NCI-H82 (cell line): ENCODE measurements at regions not wholly inside any gene's neighbourhood (a gene's known extent, or its start where the extent isn't known, plus 50 kb on each side); places are given as distances from the start of the nearest gene placed in this dataset.
"Not testable (repeated sequence)": the region's sequence is repeated elsewhere in the genome, so short reads cannot be mapped to it uniquely, and the experiment has no call there.

Experiments used
- DNase-seq: peaks from one replicate; lab custom pipeline; 2025; lab: John Stamatoyannopoulos, UW

DNA sequence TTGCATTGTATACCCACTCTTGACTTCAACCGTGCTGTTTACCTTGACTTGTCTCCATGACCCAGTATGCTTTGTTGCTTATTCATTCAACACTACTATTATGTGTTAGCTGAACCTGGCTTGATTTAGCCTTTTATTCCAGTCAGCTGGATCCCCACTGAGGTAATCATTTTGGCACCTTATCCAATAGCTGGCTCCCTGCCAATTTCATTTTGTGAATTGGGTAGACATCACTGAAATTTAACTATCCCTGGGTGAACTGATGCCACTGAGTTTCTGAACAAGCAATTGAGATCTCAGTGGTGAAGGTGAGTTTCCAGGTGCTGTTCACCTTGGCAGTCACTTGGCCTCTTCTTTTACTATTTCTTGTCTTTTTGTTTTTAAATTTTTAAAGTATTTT, 584.3 kb downstream of the ADCYAP1 start:
- DNase-seq: no peak

GRCh38 chr18:1495387-1495786, 590.7 kb downstream of the ADCYAP1 start:
- no peak for DNase-seq

GRCh38 chr18:1496096-1496495, 591.4 kb downstream of the ADCYAP1 start:
- no peak for DNase-seq

DNA sequence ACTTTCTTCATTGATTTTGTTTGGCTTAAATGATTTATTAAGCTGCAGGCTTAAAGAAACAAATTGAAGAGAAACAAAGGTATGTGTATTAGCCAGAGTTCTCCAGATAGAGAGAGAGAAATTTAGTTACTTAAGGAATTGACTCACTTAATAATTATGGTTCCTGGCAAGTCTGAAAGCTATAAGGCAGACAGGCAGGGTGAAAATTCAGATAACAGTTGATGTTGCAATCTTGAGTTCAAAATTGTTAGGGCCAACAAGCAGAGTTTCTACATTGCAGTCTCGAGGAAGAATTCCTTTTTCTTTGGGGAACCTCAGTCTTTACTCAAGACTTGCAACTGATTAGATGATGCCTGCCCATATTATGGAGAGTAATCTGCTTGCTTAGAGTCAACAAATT, 593.5 kb downstream of the ADCYAP1 start:
- no peak for DNase-seq

GRCh38 chr18:1499265-1499664, 594.6 kb downstream of the ADCYAP1 start:
- DNase-seq: peak; percentile 29

GRCh38 chr18:1503847-1504246, 599.2 kb downstream of the ADCYAP1 start:
- DNase-seq: no peak

- no peak for DNase-seq
These were observed 601.2 kb downstream of the ADCYAP1 start for GRCh38 chr18:1505856-1506255.

DNA sequence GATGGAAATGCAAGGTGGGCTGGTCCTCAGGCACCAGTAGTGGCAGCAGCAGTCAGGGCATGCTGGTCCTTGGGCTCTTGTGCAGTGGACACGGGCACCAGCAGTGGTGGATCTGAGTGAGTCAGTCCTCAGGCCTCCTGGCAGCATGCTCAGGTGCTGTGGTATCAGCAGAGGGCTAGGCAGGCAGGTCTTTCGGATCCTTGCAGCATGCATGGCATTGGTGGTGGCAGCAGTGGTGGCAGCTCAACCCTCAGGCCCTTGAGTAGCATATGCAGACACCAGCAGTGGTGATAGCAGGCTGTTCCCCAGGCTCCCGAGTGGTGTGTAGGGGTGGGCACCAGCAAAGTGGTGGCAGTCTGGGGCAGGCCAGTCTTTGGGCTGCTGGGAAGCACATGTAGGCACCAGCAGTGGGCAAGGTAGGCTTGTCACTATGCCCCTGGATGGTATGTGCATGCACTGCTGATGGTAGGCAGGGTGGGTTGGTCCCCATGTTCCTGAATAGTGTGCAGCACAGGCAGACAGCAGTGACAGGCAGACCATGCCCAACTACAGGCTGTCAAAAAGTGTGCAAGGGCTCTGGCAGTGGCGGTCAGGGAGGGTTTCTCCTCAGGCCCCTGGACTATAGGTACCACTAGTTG, 606.0 kb downstream of the ADCYAP1 start:
- no peak for DNase-seq

DNA sequence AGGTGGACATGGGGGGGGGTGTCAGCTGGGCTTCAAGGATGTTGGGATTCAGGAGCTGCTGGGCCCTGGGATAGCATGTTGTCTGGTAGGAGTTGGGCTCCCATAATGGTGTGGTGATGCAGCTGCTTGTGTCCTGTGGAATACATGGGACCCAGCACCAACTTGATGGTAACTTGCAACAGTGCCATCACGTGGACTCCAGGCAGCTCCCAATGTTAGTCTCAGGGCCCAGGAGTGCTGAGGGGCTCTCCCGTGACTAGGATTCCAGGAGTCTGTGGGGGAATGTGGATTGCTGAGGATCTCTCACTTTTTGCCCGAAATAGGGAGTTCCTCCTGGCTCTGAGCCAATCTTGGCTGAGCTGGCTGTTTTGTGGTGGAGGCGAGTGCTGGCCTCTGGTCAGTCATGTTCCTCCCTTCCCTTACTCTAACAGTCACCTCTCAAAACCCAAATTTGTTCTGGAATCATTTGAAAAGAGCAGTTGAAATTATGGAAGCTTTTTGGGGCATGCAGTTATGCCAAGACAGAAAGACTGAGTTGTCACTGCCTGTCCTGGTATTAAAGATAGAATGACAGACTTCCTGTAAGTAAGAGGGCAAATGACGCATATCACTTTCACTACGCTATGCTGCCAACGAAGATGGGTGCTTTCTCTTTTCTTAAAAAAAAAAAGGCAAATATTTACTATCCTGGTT, 607.1 kb downstream of the ADCYAP1 start:
- DNase-seq: no peak

DNA sequence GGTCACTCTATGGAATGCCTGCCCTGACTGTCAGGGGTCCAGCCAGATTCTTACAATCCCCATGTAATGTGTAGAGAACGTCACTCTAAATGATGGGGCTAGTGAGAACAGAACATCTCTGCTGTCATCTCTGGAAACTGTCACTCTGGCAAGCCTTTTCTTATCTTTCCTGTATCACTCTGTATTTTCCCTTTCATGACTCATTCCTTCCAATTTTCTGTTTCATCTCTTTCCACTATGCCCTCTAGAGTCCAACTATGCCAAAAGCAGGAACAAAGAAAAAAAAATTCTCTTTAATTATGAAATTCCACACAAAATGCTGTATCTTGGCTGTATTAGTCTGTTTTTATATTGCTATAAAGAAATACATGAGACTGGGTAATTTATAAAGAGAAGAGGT, 608.8 kb downstream of the ADCYAP1 start:
- DNase-seq: no peak

GRCh38 chr18:1521588-1522248, 617.0 kb downstream of the ADCYAP1 start:
- DNase-seq: not testable (repeated sequence)

GRCh38 chr18:1522249-1522615, 617.6 kb downstream of the ADCYAP1 start:
- no peak for DNase-seq

DNA sequence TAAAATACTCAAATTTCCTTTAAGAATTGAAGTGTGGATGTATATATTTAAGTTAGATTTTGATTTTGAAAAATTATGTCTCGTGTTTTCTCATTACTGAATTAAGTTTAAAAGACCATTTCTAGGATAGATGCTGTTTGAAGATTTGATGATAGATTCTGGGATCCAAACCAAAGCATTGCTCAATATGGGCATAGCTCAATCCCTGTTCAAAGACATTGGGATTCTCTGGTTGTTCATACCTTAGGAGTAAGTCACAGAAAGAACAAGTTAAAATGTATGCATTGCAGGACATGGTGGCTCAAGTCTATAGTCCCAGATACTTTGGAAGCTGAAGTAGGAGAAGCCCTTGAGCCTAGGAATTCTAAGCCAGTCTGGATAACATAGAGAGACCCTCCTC, 622.3 kb downstream of the ADCYAP1 start:
- no peak for DNase-seq

DNA sequence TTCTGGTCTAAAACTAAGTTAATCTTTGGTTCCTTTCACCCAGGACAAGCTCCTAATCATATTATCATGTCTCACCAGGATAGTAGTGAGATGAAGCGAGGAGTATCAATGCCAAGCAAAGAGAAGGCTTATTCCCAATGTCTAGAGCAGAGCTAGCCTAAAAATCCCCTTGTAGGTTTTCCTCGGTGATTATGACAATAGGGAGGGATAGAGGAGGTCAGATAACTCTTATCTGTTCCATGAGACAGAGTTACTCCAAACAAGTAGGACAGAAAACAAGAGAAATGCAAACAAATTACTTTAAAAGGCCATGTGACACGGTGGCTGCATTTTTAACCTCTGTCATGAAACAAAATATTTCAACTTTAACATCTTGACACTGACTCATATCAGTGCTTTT, 623.1 kb downstream of the ADCYAP1 start:
- DNase-seq: no peak

- no peak for DNase-seq
These were observed 623.8 kb downstream of the ADCYAP1 start for GRCh38 chr18:1528447-1528846.

GRCh38 chr18:1528964-1529509, 624.4 kb downstream of the ADCYAP1 start:
- DNase-seq: no peak

DNA sequence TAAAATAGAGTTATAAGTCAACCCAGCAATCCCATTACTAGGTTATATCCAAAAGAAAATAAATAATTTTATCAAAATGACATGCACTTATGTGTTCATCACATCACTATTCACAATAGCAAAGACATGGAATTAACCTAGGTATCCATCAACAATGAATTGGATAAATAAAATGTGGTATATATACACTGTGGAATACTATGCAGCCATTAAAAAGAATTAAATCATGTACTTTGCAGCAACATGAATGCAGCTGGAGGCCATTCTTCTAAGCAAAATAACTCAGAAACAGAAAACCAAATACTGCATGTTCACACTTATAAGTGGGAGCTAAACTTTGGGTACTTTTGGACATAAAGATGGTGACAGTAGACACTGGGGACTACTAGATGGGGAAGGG, 626.0 kb downstream of the ADCYAP1 start:
- no peak for DNase-seq

- DNase-seq: peak; percentile 56
These were observed 634.6 kb downstream of the ADCYAP1 start for GRCh38 chr18:1539276-1539675.

- no peak for DNase-seq
These were observed 636.8 kb downstream of the ADCYAP1 start for GRCh38 chr18:1541478-1541877.

DNA sequence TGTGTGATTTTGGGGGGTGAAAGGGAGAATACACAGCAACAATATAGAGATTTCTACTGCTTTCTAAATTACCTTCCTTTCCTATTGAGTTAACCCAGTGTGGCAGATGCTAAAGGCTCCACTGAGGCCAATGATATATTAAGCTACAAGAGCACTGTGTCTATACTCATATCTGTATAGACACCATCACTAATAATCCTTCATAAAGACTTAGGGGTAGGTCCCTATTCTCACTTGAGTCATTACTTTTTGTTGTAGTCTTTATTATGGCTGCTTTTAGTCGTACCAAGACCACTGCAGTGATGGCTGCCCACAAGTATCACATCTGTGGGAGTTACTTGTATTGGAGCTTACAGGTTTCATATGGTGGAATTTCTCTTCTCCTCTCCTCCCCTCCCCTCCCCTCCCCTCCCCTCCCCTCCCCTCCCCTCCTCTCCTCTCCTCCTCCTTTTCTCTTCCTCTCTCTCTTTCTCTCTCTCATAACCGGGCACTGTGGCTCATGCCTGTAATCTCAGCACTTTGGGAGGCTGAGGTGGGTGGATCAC, 637.6 kb downstream of the ADCYAP1 start:
- DNase-seq: no peak

GRCh38 chr18:1544016-1544415, 639.3 kb downstream of the ADCYAP1 start:
- DNase-seq: peak; percentile 40

DNA sequence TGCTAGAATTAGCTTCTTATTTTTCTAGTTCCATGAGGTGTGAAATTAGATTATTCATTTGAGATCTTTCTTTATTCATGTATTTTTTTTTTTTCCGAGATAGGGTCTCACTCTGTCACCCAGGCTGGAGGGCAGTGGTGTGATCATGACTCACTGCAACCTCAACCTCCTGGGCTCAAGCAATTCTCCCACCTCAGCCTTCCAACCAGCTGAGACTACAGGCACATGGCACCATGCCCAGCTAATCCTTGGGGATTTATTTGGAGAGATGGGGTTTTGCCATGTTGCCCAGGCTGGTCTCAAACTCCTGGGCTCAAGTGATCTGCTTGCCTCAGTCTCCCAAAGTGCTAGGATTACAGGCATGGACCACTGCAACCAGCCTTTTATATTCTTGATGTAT, 653.0 kb downstream of the ADCYAP1 start:
- DNase-seq: peak; percentile 26

GRCh38 chr18:1559563-1559962, 654.9 kb downstream of the ADCYAP1 start:
- DNase-seq: peak; percentile 9
